AG04449 (cell line): ENCODE measurements at regions not wholly inside any gene's neighbourhood (a gene's known extent, or its start where the extent isn't known, plus 50 kb on each side); places are given as distances from the start of the nearest gene placed in this dataset.

Source experiments
- CTCF ChIA-PET: fragments of 350-600 bp; formaldehyde crosslinking; extraction: SDS; loops from one replicate; lab custom pipeline; 2021; ENCODE audit warnings: antibody characterized with exemption; lab: Yijun Ruan, JAX
- POLR2A ChIA-PET: fragments of 400-600, 350-600 bp; formaldehyde crosslinking; extraction: SDS; loops from one replicate; lab custom pipeline; 2020; ENCODE audit warnings: antibody characterized with exemption, inconsistent platforms; lab: Yijun Ruan, JAX
- DNase-seq: peaks from one replicate; pipeline ENCODE4 v3.0.0-alpha.2; 2010; ENCODE audit warnings: low read depth, low spot score
- H3K4me3 ChIP-seq: 2 replicates; pipeline ENCODE4 v1.5.1; 2011; ENCODE audit warnings: low read depth, mild to moderate bottlenecking, control low read depth, low read length
- CTCF ChIP-seq: IDR thresholded peaks from one replicate; pipeline ENCODE4 v1.5.1; 2011; ENCODE audit warnings: mild to moderate bottlenecking, moderate library complexity, low read length, control low read depth, inconsistent platforms; ENCODE audit not compliant: insufficient read depth; ENCODE audit errors: missing control alignments

GRCh38 chr2:120805602-120806001 is 69.9 kb downstream of the GLI2 start:
- CTCF ChIA-PET = interaction anchor here (1.1 to 1.5 kb wide), 2 partner anchors 10 to 11 kb away, joined by 3 read pairs; no protein-coding TSS in a partner anchor
- TF ChIP-seq CTCF = no peak
- POLR2A ChIA-PET = interaction anchor here (0.6 kb wide), 1 partner anchor 128 kb away, joined by 3 read pairs; no protein-coding TSS in a partner anchor
- DNase-seq = no peak
- H3K4me3 ChIP-seq = no peak overlapping the region

GRCh38 chr2:120807751-120808150 is 72.1 kb downstream of the GLI2 start:
- no peak for DNase-seq
- CTCF ChIA-PET = interaction anchor here (1.3 to 1.7 kb wide), 3 partner anchors 27 to 272 kb away, joined by 3 to 6 read pairs (median 4); no protein-coding TSS in a partner anchor
- H3K4me3 ChIP-seq = no peak overlapping the region
- POLR2A ChIA-PET = no interaction called here
- TF ChIP-seq CTCF = no peak

- no peak overlapping the region for H3K4me3 ChIP-seq
- TF ChIP-seq CTCF = no peak
- DNase-seq = peak; percentile 33
- CTCF ChIA-PET = no interaction called here
- POLR2A ChIA-PET = interaction anchor here (1.4 kb wide), 1 partner anchor 11 kb away, joined by 4 read pairs; no protein-coding TSS in a partner anchor
These were observed 73.5 kb downstream of the GLI2 start for GRCh38 chr2:120809151-120809550.

GRCh38 chr2:120809609-120810440 is 74.2 kb downstream of the GLI2 start:
- POLR2A ChIA-PET = interaction anchor here (0.8 to 1.4 kb wide), 2 partner anchors 11 to 265 kb away, joined by 3 to 4 read pairs; no protein-coding TSS in a partner anchor
- H3K4me3 ChIP-seq = no peak overlapping the region
- no peak for DNase-seq
- TF ChIP-seq CTCF = no peak
- CTCF ChIA-PET = no interaction called here

- H3K4me3 ChIP-seq = no peak overlapping the region
- TF ChIP-seq CTCF = no peak
- ChIA-PET POLR2A (no interaction called here), CTCF (interaction anchor here (0.9 to 1.0 kb wide), 2 partner anchors 114 to 260 kb away, joined by 4 to 6 read pairs; no protein-coding TSS in a partner anchor)
- DNase-seq = no peak
These were observed 75.0 kb downstream of the GLI2 start for GRCh38 chr2:120810639-120811038.

GRCh38 chr2:120812866-120813265 is 77.2 kb downstream of the GLI2 start:
- DNase-seq = no peak
- no peak for TF ChIP-seq CTCF
- no peak overlapping the region for H3K4me3 ChIP-seq
- ChIA-PET POLR2A (no interaction called here), CTCF (no interaction called here)
